ENCODE measurements at regions not wholly inside any gene's neighbourhood (a gene's known extent, or its start where the extent isn't known, plus 50 kb on each side); places are given as distances from the start of the nearest gene placed in this dataset.

GRCh38 chr2:7988440-7988839, 693.4 kb upstream of the ID2 start:
- H3K27ac ChIP-seq (ENCODE audit: extremely low read depth, low read depth, low read length), result no peak overlapping the region
- no peaks in the 10 kb centered on the region for H3K36me3 ChIP-seq (ENCODE audit: control insufficient read depth in 2 of 2, insufficient read depth in 1 of 2, low read length in 2 of 2)
- no peak overlapping the region for H3K4me3 ChIP-seq (ENCODE audit: low read depth, low read length)
- POLR2A ChIA-PET, result no interaction called here
- no peaks in the 10 kb centered on the region for H3K9me3 ChIP-seq (ENCODE audit: control insufficient read depth, insufficient read depth, low read depth, low read length)
- no peak for TF ChIP-seq ZBTB1 (tag by site-specific recombination; IDR thresholded peaks at IDR 0.05)
- TF ChIP-seq ZNF350 (tag by site-specific recombination; IDR thresholded peaks at IDR 0.05), result no peak
- no peak for TF ChIP-seq BCL6B (tag by site-specific recombination; IDR thresholded peaks at IDR 0.05)
- TF ChIP-seq ZNF48 (tag by site-specific recombination; IDR thresholded peaks at IDR 0.05), result no peak
- no peak for TF ChIP-seq ZNF324 (tag by site-specific recombination; IDR thresholded peaks at IDR 0.05)
- CTCF ChIA-PET, result no interaction called here
- H3K4me1 ChIP-seq (ENCODE audit: control insufficient read depth, insufficient read depth, low read length), result no peaks in the 10 kb centered on the region

GRCh38 chr2:7989823-7990222, 692.0 kb upstream of the ID2 start:
- ChIA-PET CTCF (no interaction called here), POLR2A (no interaction called here)
- Histone ChIP-seq H3K4me3 (ENCODE audit: low read depth, low read length) (no peak overlapping the region), H3K27ac (ENCODE audit: extremely low read depth, low read depth, low read length) (no peak overlapping the region), H3K4me1 (ENCODE audit: control insufficient read depth, insufficient read depth, low read length) (no peaks in the 10 kb centered on the region), H3K9me3 (ENCODE audit: control insufficient read depth, insufficient read depth, low read depth, low read length) (no peaks in the 10 kb centered on the region), H3K36me3 (ENCODE audit: control insufficient read depth in 2 of 2, insufficient read depth in 1 of 2, low read length in 2 of 2) (no peaks in the 10 kb centered on the region)
- TF ChIP-seq BCL11B (tag by site-specific recombination; IDR thresholded peaks at IDR 0.05; ENCODE audit: low read depth), result no peak
- TF ChIP-seq ZNF658 (tag by site-specific recombination; IDR thresholded peaks at IDR 0.05), result no peak
- no peak for TF ChIP-seq ZEB2 (tag by site-specific recombination; IDR thresholded peaks at IDR 0.05)
- no peak for TF ChIP-seq ZNF529 (tag by site-specific recombination; IDR thresholded peaks at IDR 0.05; ENCODE audit: insufficient replicate concordance)
- TF ChIP-seq ZNF596 (tag by site-specific recombination; IDR thresholded peaks at IDR 0.05), result no peak
- no peak for TF ChIP-seq ZNF776 (tag by site-specific recombination; IDR thresholded peaks at IDR 0.05; ENCODE audit: borderline replicate concordance)
- no peak for TF ChIP-seq ZBTB17 (tag by site-specific recombination; IDR thresholded peaks at IDR 0.05)
- no peak for TF ChIP-seq ZNF24 (tag by site-specific recombination; IDR thresholded peaks at IDR 0.05)
- TF ChIP-seq ZNF830 (tag by site-specific recombination; IDR thresholded peaks at IDR 0.05; ENCODE audit: low read depth), result no peak
- no peak for TF ChIP-seq ZNF394 (tag by site-specific recombination; IDR thresholded peaks at IDR 0.05; ENCODE audit: borderline replicate concordance)
- TF ChIP-seq TRIM28 (IDR thresholded peaks at IDR 0.05; ENCODE audit: borderline replicate concordance, low read length), result no peak
- TF ChIP-seq SCRT1 (tag by site-specific recombination; IDR thresholded peaks at IDR 0.05; ENCODE audit: borderline replicate concordance), result no peak
- no peak for TF ChIP-seq GLI2 (tag by site-specific recombination; IDR thresholded peaks at IDR 0.05; ENCODE audit: borderline replicate concordance, low read depth)
- TF ChIP-seq ZNF175 (tag by site-specific recombination; IDR thresholded peaks at IDR 0.05), result no peak
- no peak for TF ChIP-seq ZXDB (tag by site-specific recombination; IDR thresholded peaks at IDR 0.05)

- no peaks in the 10 kb centered on the region for H3K36me3 ChIP-seq (ENCODE audit: control insufficient read depth in 2 of 2, insufficient read depth in 1 of 2, low read length in 2 of 2)
- CTCF ChIA-PET, result interaction anchor here (0.5 to 0.7 kb wide), 2 partner anchors 156 to 733 kb away, joined by 3 read pairs; no protein-coding TSS in a partner anchor
- POLR2A ChIA-PET, result no interaction called here
- no peak overlapping the region for H3K27ac ChIP-seq (ENCODE audit: extremely low read depth, low read depth, low read length)
- H3K4me1 ChIP-seq (ENCODE audit: control insufficient read depth, insufficient read depth, low read length), result no peaks in the 10 kb centered on the region
- H3K4me3 ChIP-seq (ENCODE audit: low read depth, low read length), result no peak overlapping the region
- H3K9me3 ChIP-seq (ENCODE audit: control insufficient read depth, insufficient read depth, low read depth, low read length), result no peaks in the 10 kb centered on the region
- TF ChIP-seq ZBTB6 (tag by site-specific recombination; IDR thresholded peaks at IDR 0.05) (no peak), ZNF580 (tag by site-specific recombination; IDR thresholded peaks at IDR 0.05) (no peak), ZNF426 (tag by site-specific recombination; IDR thresholded peaks at IDR 0.05) (no peak), ATF2 (tag by site-specific recombination; IDR thresholded peaks at IDR 0.05; ENCODE audit: low read depth) (no peak), KLF16 (tag by site-specific recombination; IDR thresholded peaks at IDR 0.05) (no peak), ZNF221 (tag by site-specific recombination; IDR thresholded peaks at IDR 0.05; ENCODE audit: borderline replicate concordance) (no peak), ZBTB8A (tag by site-specific recombination; IDR thresholded peaks at IDR 0.05) (no peak), ZNF501 (tag by site-specific recombination; IDR thresholded peaks at IDR 0.05) (no peak), ZNF473 (tag by site-specific recombination; IDR thresholded peaks at IDR 0.05) (no peak)
Measured at GRCh38 chr2:7992612-7993602, 688.9 kb upstream of the ID2 start.
